HCT116 (cell line): ENCODE measurements at regions not wholly inside any gene's neighbourhood (a gene's known extent, or its start where the extent isn't known, plus 50 kb on each side); places are given as distances from the start of the nearest gene placed in this dataset.

Source experiments
- ATAC-seq: fragments of 200-7000 bp; cut with Tn5 transposase; 2 replicates; pipeline ENCODE4 v1.9.1; 2020; ENCODE audit warnings: mild to moderate bottlenecking, moderate library complexity
- BruUV-seq: library from RNA; stranded (reverse); fragments of 400-500 nt; replicated peaks from 2 replicates; lab custom pipeline; 2021; lab: Mats Ljungman, UMichigan
- CTCF ChIA-PET: fragments of 300-600 bp; sonication (Branson Sonifier 250); formaldehyde crosslinking; loops from one replicate; lab custom pipeline; 2021; ENCODE audit warnings: antibody characterized with exemption; lab: Charles Lee
- POLR2A ChIA-PET: fragments of 300-600, 350-600 bp; sonication (Branson Sonifier 250); formaldehyde crosslinking; loops from one replicate; lab custom pipeline; 2021; ENCODE audit warnings: antibody characterized with exemption; lab: Charles Lee
- RAD21 ChIA-PET, 2 experiments: fragments of 300-600 bp; sonication (Branson Sonifier 250); formaldehyde crosslinking; loops; one replicate each; lab custom pipeline; 2023; ENCODE audit warnings: low total read pairs in 2 of 2; ENCODE audit not compliant: uncharacterized antibody in 2 of 2, unreplicated experiment in 2 of 2, low non-redundant PET in 1 of 2; lab: Charles Lee
- DNase-seq: peaks from one replicate; pipeline ENCODE4 v3.0.0-alpha.2; 2010; ENCODE audit warnings: low read depth, low spot score
- H2AFZ ChIP-seq: fragments of 200-600 bp; shearing (Covaris generic), sonication (generic); 2 replicates; pipeline ENCODE4 v1.6.1; 2017; ENCODE audit warnings: low read depth, mixed run types, mixed read lengths, antibody characterized with exemption, low read length; ENCODE audit not compliant: poor library complexity, severe bottlenecking
- H3K27ac ChIP-seq: 2 replicates; pipeline ENCODE4 v1.5.1; 2012; ENCODE audit warnings: low read depth, low read length
- H3K27me3 ChIP-seq: fragments of 200-600 bp; sonication (generic); 2 replicates; pipeline ENCODE4 v1.6.1; 2016; ENCODE audit warnings: mixed run types, low read length, mixed read lengths; ENCODE audit not compliant: insufficient read depth
- H3K36me3 ChIP-seq, 2 experiments: fragments of 200-500 bp in 1 of 2; fragments of 200-600 bp in 1 of 2; sonication (Bioruptor generic) in 1 of 2; sonication (generic) in 1 of 2; 2 replicates each; pipeline versions ENCODE4 v1.5.1 to v1.6.1; 2014 to 2016; ENCODE audit warnings: low read length in 2 of 2, inconsistent platforms in 1 of 2, mixed read lengths in 1 of 2, mixed run types in 1 of 2; ENCODE audit not compliant: insufficient read depth in 2 of 2, control insufficient read depth in 1 of 2
- H3K4me1 ChIP-seq, 2 experiments: fragments of 200-600 bp in 1 of 2; sonication (generic) in 1 of 2; 2 replicates each; pipeline versions ENCODE4 v1.5.1 to v1.6.1; 2012 to 2017; ENCODE audit warnings: low read length in 2 of 2, inconsistent platforms in 1 of 2, mild to moderate bottlenecking in 1 of 2, mixed read lengths in 1 of 2, mixed run types in 1 of 2, moderate library complexity in 1 of 2; ENCODE audit not compliant: insufficient read depth in 2 of 2, control insufficient read depth in 1 of 2
- H3K4me2 ChIP-seq: fragments of 200-600 bp; sonication (generic); 2 replicates; pipeline ENCODE4 v1.6.1; 2017; ENCODE audit warnings: mixed run types, low read length, mixed read lengths
- H3K4me3 ChIP-seq, 2 experiments: fragments of 200-600 bp in 1 of 2; sonication (generic) in 1 of 2; replicated peaks in 1 of 2; 2 replicates each; pipeline ENCODE4 v1.5.1; 2011 to 2016; ENCODE audit warnings: low read length in 2 of 2, control low read depth in 1 of 2, low read depth in 1 of 2, mild to moderate bottlenecking in 1 of 2, mixed read lengths in 1 of 2, mixed run types in 1 of 2
- H3K79me2 ChIP-seq: fragments of 200-600 bp; sonication (generic); 2 replicates; pipeline ENCODE4 v1.6.1; 2017; ENCODE audit warnings: mild to moderate bottlenecking, mixed run types, low read length, moderate library complexity, mixed read lengths; ENCODE audit not compliant: insufficient read depth
- H3K9ac ChIP-seq: fragments of 200-600 bp; sonication (generic); 2 replicates; pipeline ENCODE4 v1.6.1; 2016; ENCODE audit warnings: low read length, mixed read lengths
- H3K9me2 ChIP-seq: fragments of 200-600 bp; sonication (generic), shearing (Covaris generic); 2 replicates; pipeline ENCODE4 v1.6.1; 2017; ENCODE audit warnings: mixed run types, mild to moderate bottlenecking, moderate library complexity; ENCODE audit not compliant: insufficient read depth
- H3K9me3 ChIP-seq, 2 experiments: fragments of 200-500 bp in 1 of 2; fragments of 200-600 bp in 1 of 2; sonication (Bioruptor generic) in 1 of 2; sonication (generic) in 1 of 2; 2 replicates each; pipeline ENCODE4 v1.6.1; 2014 to 2017; ENCODE audit warnings: low read length in 2 of 2, mixed read lengths in 2 of 2, inconsistent platforms in 1 of 2, low read depth in 1 of 2, mild to moderate bottlenecking in 1 of 2, mixed run types in 1 of 2, moderate library complexity in 1 of 2; ENCODE audit not compliant: control insufficient read depth in 1 of 2, insufficient read depth in 1 of 2
- H4K20me1 ChIP-seq: fragments of 200-600 bp; sonication (generic), shearing (Covaris generic); 2 replicates; pipeline ENCODE4 v1.6.1; 2017; ENCODE audit warnings: mixed run types, mild to moderate bottlenecking, moderate library complexity; ENCODE audit not compliant: insufficient read depth
- ATF3 ChIP-seq: IDR thresholded peaks from 2 replicates; pipeline ENCODE4 v1.6.1; 2012
- CEBPB ChIP-seq: IDR thresholded peaks from 2 replicates; pipeline ENCODE4 v1.6.1; 2012; ENCODE audit warnings: low read depth
- EGR1 ChIP-seq: IDR thresholded peaks from 2 replicates; pipeline ENCODE4 v1.6.1; 2012; ENCODE audit warnings: low read depth
- ELF1 ChIP-seq: IDR thresholded peaks from 2 replicates; pipeline ENCODE4 v1.6.1; 2012; ENCODE audit warnings: low read depth, borderline replicate concordance
- EZH2 ChIP-seq: fragments of 200-600 bp; sonication (generic); IDR thresholded peaks from 2 replicates; pipeline ENCODE4 v1.6.1; 2017; ENCODE audit warnings: antibody characterized with exemption, mixed run types
- EZH2phosphoT487 ChIP-seq: fragments of 200-600 bp; IDR thresholded peaks from 2 replicates; pipeline ENCODE4 v1.6.1; 2018; ENCODE audit warnings: antibody characterized with exemption, borderline replicate concordance
- FOSL1 ChIP-seq: IDR thresholded peaks from 2 replicates; pipeline ENCODE4 v1.6.1; 2012; ENCODE audit warnings: low read depth
- JUND ChIP-seq: IDR thresholded peaks from 2 replicates; pipeline ENCODE4 v1.6.1; 2012
- POLR2A ChIP-seq: IDR thresholded peaks from 2 replicates; pipeline ENCODE4 v1.7.0; 2011; ENCODE audit warnings: borderline replicate concordance; ENCODE audit not compliant: insufficient read depth, insufficient read length; ENCODE audit errors: extremely low read depth
- POLR2AphosphoS5 ChIP-seq: IDR thresholded peaks from 2 replicates; pipeline ENCODE4 v1.6.1; 2011; ENCODE audit warnings: mild to moderate bottlenecking, low read depth, low read length, moderate library complexity
- SIN3A ChIP-seq: IDR thresholded peaks from 2 replicates; pipeline ENCODE4 v1.6.1; 2012; ENCODE audit warnings: low read depth
- SRF ChIP-seq: IDR thresholded peaks from 2 replicates; pipeline ENCODE4 v1.6.1; 2012; ENCODE audit warnings: low read depth
- TCF7L2 ChIP-seq: IDR thresholded peaks from 2 replicates; pipeline ENCODE4 v1.7.0; 2011; ENCODE audit warnings: borderline replicate concordance, inconsistent platforms; ENCODE audit not compliant: insufficient read depth, insufficient read length; ENCODE audit errors: extremely low read depth
- YY1 ChIP-seq: IDR thresholded peaks from 2 replicates; pipeline ENCODE4 v1.6.1; 2011; ENCODE audit warnings: low read length, low read depth, moderate library complexity, mild to moderate bottlenecking; ENCODE audit not compliant: insufficient replicate concordance; ENCODE audit errors: extremely low read depth
- ZBTB33 ChIP-seq: IDR thresholded peaks from 2 replicates; pipeline ENCODE4 v1.6.1; 2011; ENCODE audit warnings: mild to moderate bottlenecking, low read length, moderate library complexity; ENCODE audit not compliant: insufficient replicate concordance; ENCODE audit errors: extremely low read depth
- ZFX ChIP-seq: fragments of 450-650 bp; IDR thresholded peaks from 2 replicates; pipeline ENCODE4 v1.6.1; 2017
- intact Hi-C: fragments of 100-400 bp; cut with micrococcal nuclease; formaldehyde crosslinking; loops from 2 replicates; pipeline ENCODE4 v1.10.0; 2022
- TF ChIP-seq, protein P1 (sequence below): IDR thresholded peaks from 2 replicates; pipeline ENCODE4 v1.6.1; 2012; ENCODE audit warnings: low read depth
- TF ChIP-seq, protein P2 (sequence below), 3 experiments: fragments of 200-600 bp in 1 of 3; sonication (generic) in 1 of 3; IDR thresholded peaks in 2 of 3; conservative IDR thresholded peaks in 1 of 3; 2 replicates each; pipeline ENCODE4 v1.5.1; 2012 to 2017; ENCODE audit warnings: low read depth in 2 of 3, low read length in 2 of 3, antibody characterized with exemption in 1 of 3, borderline replicate concordance in 1 of 3, control low read depth in 1 of 3, mild to moderate bottlenecking in 1 of 3, mixed read lengths in 1 of 3, mixed run types in 1 of 3, moderate library complexity in 1 of 3; ENCODE audit not compliant: insufficient read depth in 1 of 3
- TF ChIP-seq, protein P3 (sequence below): IDR thresholded peaks from 2 replicates; pipeline ENCODE4 v1.6.1; 2012

GRCh38 chr6:153425536-153425935, 294.5 kb upstream of the RGS17 start:
- intact Hi-C loops = no loop called here
- Histone ChIP-seq H3K4me2 (no peak overlapping the region), H3K4me3 (no peak overlapping the region), H3K79me2 (no peaks in the 10 kb centered on the region), H3K27me3 (peaks cover 4% of the 10 kb centered on the region; the same call in 1 of the 2 replicates), H3K36me3 (no peaks in the 10 kb centered on the region)
- CTCF ChIA-PET = no interaction called here
- no peak for DNase-seq
- POLR2A ChIA-PET = no interaction called here
- TF ChIP-seq ATF3 (no peak), TCF7L2 (no peak), POLR2A (no peak), ELF1 (no peak), FOSL1 (no peak), SIN3A (no peak), EZH2phosphoT487 (no peak), ZBTB33 (no peak), SRF (no peak), JUND (no peak), ZFX (no peak), EZH2 (no peak), CEBPB (no peak), POLR2AphosphoS5 (no peak), EGR1 (no peak), YY1 (no peak)
- TF ChIP-seq, protein P1, sequence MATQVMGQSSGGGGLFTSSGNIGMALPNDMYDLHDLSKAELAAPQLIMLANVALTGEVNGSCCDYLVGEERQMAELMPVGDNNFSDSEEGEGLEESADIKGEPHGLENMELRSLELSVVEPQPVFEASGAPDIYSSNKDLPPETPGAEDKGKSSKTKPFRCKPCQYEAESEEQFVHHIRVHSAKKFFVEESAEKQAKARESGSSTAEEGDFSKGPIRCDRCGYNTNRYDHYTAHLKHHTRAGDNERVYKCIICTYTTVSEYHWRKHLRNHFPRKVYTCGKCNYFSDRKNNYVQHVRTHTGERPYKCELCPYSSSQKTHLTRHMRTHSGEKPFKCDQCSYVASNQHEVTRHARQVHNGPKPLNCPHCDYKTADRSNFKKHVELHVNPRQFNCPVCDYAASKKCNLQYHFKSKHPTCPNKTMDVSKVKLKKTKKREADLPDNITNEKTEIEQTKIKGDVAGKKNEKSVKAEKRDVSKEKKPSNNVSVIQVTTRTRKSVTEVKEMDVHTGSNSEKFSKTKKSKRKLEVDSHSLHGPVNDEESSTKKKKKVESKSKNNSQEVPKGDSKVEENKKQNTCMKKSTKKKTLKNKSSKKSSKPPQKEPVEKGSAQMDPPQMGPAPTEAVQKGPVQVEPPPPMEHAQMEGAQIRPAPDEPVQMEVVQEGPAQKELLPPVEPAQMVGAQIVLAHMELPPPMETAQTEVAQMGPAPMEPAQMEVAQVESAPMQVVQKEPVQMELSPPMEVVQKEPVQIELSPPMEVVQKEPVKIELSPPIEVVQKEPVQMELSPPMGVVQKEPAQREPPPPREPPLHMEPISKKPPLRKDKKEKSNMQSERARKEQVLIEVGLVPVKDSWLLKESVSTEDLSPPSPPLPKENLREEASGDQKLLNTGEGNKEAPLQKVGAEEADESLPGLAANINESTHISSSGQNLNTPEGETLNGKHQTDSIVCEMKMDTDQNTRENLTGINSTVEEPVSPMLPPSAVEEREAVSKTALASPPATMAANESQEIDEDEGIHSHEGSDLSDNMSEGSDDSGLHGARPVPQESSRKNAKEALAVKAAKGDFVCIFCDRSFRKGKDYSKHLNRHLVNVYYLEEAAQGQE = no peak
- TF ChIP-seq, protein P2, sequence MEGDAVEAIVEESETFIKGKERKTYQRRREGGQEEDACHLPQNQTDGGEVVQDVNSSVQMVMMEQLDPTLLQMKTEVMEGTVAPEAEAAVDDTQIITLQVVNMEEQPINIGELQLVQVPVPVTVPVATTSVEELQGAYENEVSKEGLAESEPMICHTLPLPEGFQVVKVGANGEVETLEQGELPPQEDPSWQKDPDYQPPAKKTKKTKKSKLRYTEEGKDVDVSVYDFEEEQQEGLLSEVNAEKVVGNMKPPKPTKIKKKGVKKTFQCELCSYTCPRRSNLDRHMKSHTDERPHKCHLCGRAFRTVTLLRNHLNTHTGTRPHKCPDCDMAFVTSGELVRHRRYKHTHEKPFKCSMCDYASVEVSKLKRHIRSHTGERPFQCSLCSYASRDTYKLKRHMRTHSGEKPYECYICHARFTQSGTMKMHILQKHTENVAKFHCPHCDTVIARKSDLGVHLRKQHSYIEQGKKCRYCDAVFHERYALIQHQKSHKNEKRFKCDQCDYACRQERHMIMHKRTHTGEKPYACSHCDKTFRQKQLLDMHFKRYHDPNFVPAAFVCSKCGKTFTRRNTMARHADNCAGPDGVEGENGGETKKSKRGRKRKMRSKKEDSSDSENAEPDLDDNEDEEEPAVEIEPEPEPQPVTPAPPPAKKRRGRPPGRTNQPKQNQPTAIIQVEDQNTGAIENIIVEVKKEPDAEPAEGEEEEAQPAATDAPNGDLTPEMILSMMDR (IDR thresholded peaks at IDR 0.05 in 2 of 3, conservative IDR thresholded peaks at IDR 0.05 in 1 of 3; ENCODE audit: borderline replicate concordance in 1 of 3, insufficient read depth in 1 of 3, low read depth in 2 of 3, low read length in 2 of 3) = no peak
- TF ChIP-seq, protein P3, sequence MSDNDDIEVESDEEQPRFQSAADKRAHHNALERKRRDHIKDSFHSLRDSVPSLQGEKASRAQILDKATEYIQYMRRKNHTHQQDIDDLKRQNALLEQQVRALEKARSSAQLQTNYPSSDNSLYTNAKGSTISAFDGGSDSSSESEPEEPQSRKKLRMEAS = no peak
- TF ChIP-seq, all 23 proteins: peak for 0
- Histone ChIP-seq H3K4me1 (no peaks in the 10 kb centered on the region), H3K9me3 (no peaks in the 10 kb centered on the region), H2AFZ (no peak overlapping the region), H3K9ac (no peak overlapping the region), H3K27ac (no peak overlapping the region), H3K9me2 (0 out of 2 replicates have a peak, but pooled peaks cover 3% of the 10 kb centered on the region), H4K20me1 (no peaks in the 10 kb centered on the region)
- no peak for ATAC-seq
- BruUV-seq = no TSS peak
- RAD21 ChIA-PET = no interaction called here
